T-helper 2 cell (primary cell): ENCODE measurements at regions not wholly inside any gene's neighbourhood (a gene's known extent, or its start where the extent isn't known, plus 50 kb on each side); places are given as distances from the start of the nearest gene placed in this dataset.
"Not testable (repeated sequence)": the region's sequence is repeated elsewhere in the genome, so short reads cannot be mapped to it uniquely, and the experiment has no call there.

Experiments used
- DNase-seq, 5 experiments: peaks; one replicate each; pipeline versions ENCODE4 v3.0.0 to v3.0.0-alpha.2; 2012 to 2022

GRCh38 chr13:50130123-50130946 lies 115.1 kb downstream of the KCNRG start:
- peak in 3 of 5 experiments; percentile 16 to 55 (median 31) for DNase-seq

GRCh38 chr13:50131920-50132903 lies 117.0 kb downstream of the KCNRG start:
- peak in 3 of 5 experiments; percentile 11 to 36 (median 16) for DNase-seq

GRCh38 chr13:50132904-50133357 lies 117.7 kb downstream of the KCNRG start:
- no peak for DNase-seq

- no peak for DNase-seq
Measured at GRCh38 chr13:50133358-50133953, 118.2 kb downstream of the KCNRG start.

GRCh38 chr13:50136226-50136625 lies 121.0 kb downstream of the KCNRG start:
- DNase-seq: no peak

- DNase-seq: no peak
Measured at GRCh38 chr13:50136678-50137077, 121.4 kb downstream of the KCNRG start.

GRCh38 chr13:50139435-50139934 lies 124.2 kb downstream of the KCNRG start:
- not testable (repeated sequence) for DNase-seq

- DNase-seq: peak in 1 of 5 experiments; percentile 76
Measured at GRCh38 chr13:50140153-50140552, 124.9 kb downstream of the KCNRG start.

- no peak for DNase-seq
Measured at GRCh38 chr13:50140581-50141374, 125.5 kb downstream of the KCNRG start.

GRCh38 chr13:50141375-50141975 lies 126.2 kb downstream of the KCNRG start:
- DNase-seq: no peak

- DNase-seq: no peak
Measured at GRCh38 chr13:50144246-50145160, 129.3 kb downstream of the KCNRG start.

- no peak for DNase-seq
Measured at GRCh38 chr13:50149214-50149613, 134.0 kb downstream of the KCNRG start.

GRCh38 chr13:50149932-50150331 lies 134.7 kb downstream of the KCNRG start:
- DNase-seq: no peak

GRCh38 chr13:50152224-50152623 lies 137.0 kb downstream of the KCNRG start:
- DNase-seq: peak in 1 of 5 experiments; percentile 20

- DNase-seq: peak in 1 of 5 experiments; percentile 21
Measured at GRCh38 chr13:50152655-50153309, 137.5 kb downstream of the KCNRG start.

- DNase-seq: no peak
Measured at GRCh38 chr13:50153401-50153800, 138.2 kb downstream of the KCNRG start.

- no peak for DNase-seq
Measured at GRCh38 chr13:50153876-50154275, 138.6 kb downstream of the KCNRG start.

- DNase-seq: no peak
Measured at GRCh38 chr13:50154697-50155096, 139.5 kb downstream of the KCNRG start.

GRCh38 chr13:50156140-50156539 lies 140.9 kb downstream of the KCNRG start:
- no peak for DNase-seq
